HUDEP-2 (cell line): ENCODE measurements at regions not wholly inside any gene's neighbourhood (a gene's known extent, or its start where the extent isn't known, plus 50 kb on each side); places are given as distances from the start of the nearest gene placed in this dataset.
"Not testable (repeated sequence)": the region's sequence is repeated elsewhere in the genome, so short reads cannot be mapped to it uniquely, and the experiment has no call there.

Experiments used
- DNase-seq, 76 experiments: peaks; one replicate each; lab custom pipeline; 2025; ENCODE audit not compliant: unreplicated experiment in 76 of 76; lab: John Stamatoyannopoulos, UW

GRCh38 chrX:4622486-4623167 is 909.2 kb upstream of the PRKX start:
- DNase-seq = no peak

GRCh38 chrX:4613651-4614050 is 900.2 kb upstream of the PRKX start:
- DNase-seq = peak in 5 of 76 experiments; percentile 0 to 3 (median 1)

- DNase-seq = no peak
Observed at GRCh38 chrX:4588893-4589292, 875.4 kb upstream of the PRKX start.

- DNase-seq = no peak
Observed at GRCh38 chrX:4588466-4588865, 875.0 kb upstream of the PRKX start.

- DNase-seq = no peak
Observed at GRCh38 chrX:4588056-4588455, 874.6 kb upstream of the PRKX start.

GRCh38 chrX:4579999-4580398 is 866.5 kb upstream of the PRKX start:
- no peak for DNase-seq

GRCh38 chrX:4579480-4579879 is 866.0 kb upstream of the PRKX start:
- DNase-seq = no peak

- DNase-seq = no peak
Observed at GRCh38 chrX:4572691-4573090, 859.2 kb upstream of the PRKX start.

- peak in 72 of 76 experiments; percentile 0 to 92 (median 54) for DNase-seq
Observed at GRCh38 chrX:4570151-4570550, 856.7 kb upstream of the PRKX start.

GRCh38 chrX:4560192-4560591 is 846.7 kb upstream of the PRKX start:
- DNase-seq = no peak

- peak in 6 of 76 experiments; percentile 0 to 28 (median 1) for DNase-seq
Observed at GRCh38 chrX:4550018-4550417, 836.6 kb upstream of the PRKX start.

GRCh38 chrX:4547213-4547836 is 833.9 kb upstream of the PRKX start:
- DNase-seq = peak in 38 of 76 experiments; percentile 0 to 44 (median 3)

GRCh38 chrX:4546178-4546577 is 832.7 kb upstream of the PRKX start:
- DNase-seq = not testable (repeated sequence)

GRCh38 chrX:4528247-4528646 is 814.8 kb upstream of the PRKX start:
- DNase-seq = no peak

GRCh38 chrX:4485912-4486311 is 772.5 kb upstream of the PRKX start:
- no peak for DNase-seq

GRCh38 chrX:4484266-4484665 is 770.8 kb upstream of the PRKX start:
- no peak for DNase-seq

GRCh38 chrX:4451591-4451990 is 738.1 kb upstream of the PRKX start:
- peak in 1 of 76 experiments; percentile 0 for DNase-seq

GRCh38 chrX:4450177-4450576 is 736.7 kb upstream of the PRKX start:
- DNase-seq = no peak

GRCh38 chrX:4435905-4436304 is 722.5 kb upstream of the PRKX start:
- no peak for DNase-seq

- no peak for DNase-seq
Observed at GRCh38 chrX:4397471-4397870, 684.0 kb upstream of the PRKX start.

GRCh38 chrX:4382273-4382672 is 668.8 kb upstream of the PRKX start:
- no peak for DNase-seq

GRCh38 chrX:4380710-4381109 is 667.3 kb upstream of the PRKX start:
- no peak for DNase-seq
